GM23338 (cell line): ENCODE measurements at regions not wholly inside any gene's neighbourhood (a gene's known extent, or its start where the extent isn't known, plus 50 kb on each side); places are given as distances from the start of the nearest gene placed in this dataset.
A peak's percentile ranks its signal among the peaks of the same experiment; 100 is the strongest.

Source experiments
- ATAC-seq: fragments of 200-7000 bp; cut with Tn5 transposase; 3 replicates; pipeline ENCODE4 v1.9.1; 2020
- DNase-seq: peaks from one replicate; pipeline ENCODE4 v3.0.0-alpha.2; 2015; ENCODE audit warnings: low spot score
- H2AFZ ChIP-seq: fragments of 200-600 bp; sonication (generic); 2 replicates; pipeline ENCODE4 v1.8.0; 2016; ENCODE audit warnings: antibody characterized with exemption, mild to moderate bottlenecking, moderate library complexity
- H3F3A ChIP-seq: fragments of 200-600 bp; sonication (generic); replicated peaks from 2 replicates; pipeline ENCODE4 v1.8.0; 2017; ENCODE audit warnings: antibody characterized with exemption, mixed run types, low read depth
- H3K27ac ChIP-seq: fragments of 200-600 bp; sonication (generic); 2 replicates; pipeline ENCODE4 v1.6.1; 2016; ENCODE audit warnings: low read depth
- H3K27me3 ChIP-seq: fragments of 200-600 bp; sonication (generic); 2 replicates; pipeline ENCODE4 v1.8.0; 2016; ENCODE audit warnings: mild to moderate bottlenecking, mixed run types, moderate library complexity; ENCODE audit not compliant: insufficient read depth
- H3K36me3 ChIP-seq: fragments of 200-600 bp; sonication (generic); 2 replicates; pipeline ENCODE4 v1.8.0; 2016; ENCODE audit warnings: mild to moderate bottlenecking; ENCODE audit not compliant: insufficient read depth
- H3K4me1 ChIP-seq: fragments of 200-600 bp; sonication (generic); 2 replicates; pipeline ENCODE4 v1.8.0; 2016; ENCODE audit warnings: mild to moderate bottlenecking, moderate library complexity; ENCODE audit not compliant: insufficient read depth
- H3K4me2 ChIP-seq: fragments of 200-600 bp; sonication (generic); 2 replicates; pipeline ENCODE4 v1.7.1; 2017; ENCODE audit warnings: mixed run types
- H3K4me3 ChIP-seq: fragments of 200-600 bp; sonication (generic); 2 replicates; pipeline ENCODE4 v1.6.1; 2016; ENCODE audit warnings: mixed run types
- H3K79me2 ChIP-seq: fragments of 200-600 bp; sonication (generic); replicated peaks from 2 replicates; pipeline ENCODE4 v1.8.0; 2017; ENCODE audit warnings: mild to moderate bottlenecking; ENCODE audit not compliant: insufficient read depth
- H3K9me2 ChIP-seq: fragments of 200-600 bp; sonication (generic); 2 replicates; pipeline ENCODE4 v1.8.0; 2017; ENCODE audit not compliant: insufficient read depth
- H4K20me1 ChIP-seq: fragments of 200-600 bp; sonication (generic); replicated peaks from 2 replicates; pipeline ENCODE4 v1.8.0; 2017; ENCODE audit warnings: mild to moderate bottlenecking; ENCODE audit not compliant: insufficient read depth
- H3K27ac Mint-ChIP-seq: 2 replicates; pipeline ENCODE4 v1.8.0; 2020; ENCODE audit warnings: inconsistent platforms, mild to moderate bottlenecking, moderate library complexity, mixed read lengths
- H3K27me3 Mint-ChIP-seq: 3 replicates; pipeline ENCODE4 v1.8.0; 2022; ENCODE audit warnings: low read depth, mild to moderate bottlenecking, moderate library complexity, mixed read lengths, inconsistent platforms; ENCODE audit not compliant: insufficient read depth, poor library complexity
- H3K36me3 Mint-ChIP-seq: 3 replicates; pipeline ENCODE4 v1.8.0; 2021; ENCODE audit warnings: low read depth, mild to moderate bottlenecking, inconsistent platforms, moderate library complexity, mixed read lengths
- H3K4me1 Mint-ChIP-seq: 3 replicates; pipeline ENCODE4 v1.8.0; 2020; ENCODE audit warnings: mild to moderate bottlenecking, inconsistent platforms, mixed read lengths
- H3K4me3 Mint-ChIP-seq: 3 replicates; pipeline ENCODE4 v1.8.0; 2021; ENCODE audit warnings: moderate library complexity, mild to moderate bottlenecking, inconsistent platforms, mixed read lengths
- H3K9me3 Mint-ChIP-seq: 3 replicates; pipeline ENCODE4 v1.8.0; 2020; ENCODE audit warnings: moderate library complexity, mild to moderate bottlenecking, inconsistent platforms, mixed read lengths
- CREB1 ChIP-seq: fragments of 250-450 bp; sonication (Bioruptor Pico); IDR thresholded peaks from 2 replicates; pipeline ENCODE4 v1.5.0; 2020; ENCODE audit warnings: low read depth, mild to moderate bottlenecking, moderate library complexity
- CTCF ChIP-seq, 2 experiments: fragments of 200-600 bp in 1 of 2; sonication (generic) in 1 of 2; conservative IDR thresholded peaks; 2 replicates each; pipeline versions ENCODE4 v1.5.1 to v1.6.1; 2016 to 2017; ENCODE audit warnings: antibody characterized with exemption in 2 of 2, low read depth in 2 of 2, mild to moderate bottlenecking in 2 of 2, moderate library complexity in 1 of 2
- EZH2phosphoT487 ChIP-seq: fragments of 200-600 bp; sonication (generic); IDR thresholded peaks from one replicate; pipeline ENCODE4 v1.8.1; 2018; ENCODE audit warnings: antibody characterized with exemption; ENCODE audit not compliant: unreplicated experiment
- JUNB ChIP-seq: IDR thresholded peaks from one replicate; pipeline ENCODE4 v1.6.1; 2016; ENCODE audit warnings: antibody characterized with exemption; ENCODE audit not compliant: unreplicated experiment
- TF ChIP-seq, protein P1 (sequence below): fragments of 250-450 bp; sonication (Bioruptor Pico); IDR thresholded peaks from 2 replicates; pipeline ENCODE4 v1.5.0; 2020; ENCODE audit warnings: mild to moderate bottlenecking, moderate library complexity

DNA sequence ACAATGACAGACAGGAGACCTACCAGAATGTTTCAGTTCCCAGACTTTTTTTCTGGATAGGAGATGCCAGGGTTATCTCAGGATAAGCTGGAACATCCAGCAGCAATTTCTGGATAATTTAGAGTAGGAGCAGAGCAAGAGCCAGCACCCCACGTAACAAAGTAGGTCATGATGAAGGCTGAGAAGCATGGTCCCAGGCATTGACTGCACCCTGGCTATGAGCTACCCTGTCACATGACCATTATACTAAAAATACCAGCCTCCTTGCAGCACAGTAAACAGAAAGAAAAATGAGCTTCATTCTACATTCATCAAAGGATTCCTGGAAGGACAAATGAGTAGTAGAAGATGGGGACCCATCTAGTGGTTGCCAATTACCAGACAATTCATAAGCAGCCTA, 247.4 kb upstream of the AR start (continued):
- TF ChIP-seq, protein P1, sequence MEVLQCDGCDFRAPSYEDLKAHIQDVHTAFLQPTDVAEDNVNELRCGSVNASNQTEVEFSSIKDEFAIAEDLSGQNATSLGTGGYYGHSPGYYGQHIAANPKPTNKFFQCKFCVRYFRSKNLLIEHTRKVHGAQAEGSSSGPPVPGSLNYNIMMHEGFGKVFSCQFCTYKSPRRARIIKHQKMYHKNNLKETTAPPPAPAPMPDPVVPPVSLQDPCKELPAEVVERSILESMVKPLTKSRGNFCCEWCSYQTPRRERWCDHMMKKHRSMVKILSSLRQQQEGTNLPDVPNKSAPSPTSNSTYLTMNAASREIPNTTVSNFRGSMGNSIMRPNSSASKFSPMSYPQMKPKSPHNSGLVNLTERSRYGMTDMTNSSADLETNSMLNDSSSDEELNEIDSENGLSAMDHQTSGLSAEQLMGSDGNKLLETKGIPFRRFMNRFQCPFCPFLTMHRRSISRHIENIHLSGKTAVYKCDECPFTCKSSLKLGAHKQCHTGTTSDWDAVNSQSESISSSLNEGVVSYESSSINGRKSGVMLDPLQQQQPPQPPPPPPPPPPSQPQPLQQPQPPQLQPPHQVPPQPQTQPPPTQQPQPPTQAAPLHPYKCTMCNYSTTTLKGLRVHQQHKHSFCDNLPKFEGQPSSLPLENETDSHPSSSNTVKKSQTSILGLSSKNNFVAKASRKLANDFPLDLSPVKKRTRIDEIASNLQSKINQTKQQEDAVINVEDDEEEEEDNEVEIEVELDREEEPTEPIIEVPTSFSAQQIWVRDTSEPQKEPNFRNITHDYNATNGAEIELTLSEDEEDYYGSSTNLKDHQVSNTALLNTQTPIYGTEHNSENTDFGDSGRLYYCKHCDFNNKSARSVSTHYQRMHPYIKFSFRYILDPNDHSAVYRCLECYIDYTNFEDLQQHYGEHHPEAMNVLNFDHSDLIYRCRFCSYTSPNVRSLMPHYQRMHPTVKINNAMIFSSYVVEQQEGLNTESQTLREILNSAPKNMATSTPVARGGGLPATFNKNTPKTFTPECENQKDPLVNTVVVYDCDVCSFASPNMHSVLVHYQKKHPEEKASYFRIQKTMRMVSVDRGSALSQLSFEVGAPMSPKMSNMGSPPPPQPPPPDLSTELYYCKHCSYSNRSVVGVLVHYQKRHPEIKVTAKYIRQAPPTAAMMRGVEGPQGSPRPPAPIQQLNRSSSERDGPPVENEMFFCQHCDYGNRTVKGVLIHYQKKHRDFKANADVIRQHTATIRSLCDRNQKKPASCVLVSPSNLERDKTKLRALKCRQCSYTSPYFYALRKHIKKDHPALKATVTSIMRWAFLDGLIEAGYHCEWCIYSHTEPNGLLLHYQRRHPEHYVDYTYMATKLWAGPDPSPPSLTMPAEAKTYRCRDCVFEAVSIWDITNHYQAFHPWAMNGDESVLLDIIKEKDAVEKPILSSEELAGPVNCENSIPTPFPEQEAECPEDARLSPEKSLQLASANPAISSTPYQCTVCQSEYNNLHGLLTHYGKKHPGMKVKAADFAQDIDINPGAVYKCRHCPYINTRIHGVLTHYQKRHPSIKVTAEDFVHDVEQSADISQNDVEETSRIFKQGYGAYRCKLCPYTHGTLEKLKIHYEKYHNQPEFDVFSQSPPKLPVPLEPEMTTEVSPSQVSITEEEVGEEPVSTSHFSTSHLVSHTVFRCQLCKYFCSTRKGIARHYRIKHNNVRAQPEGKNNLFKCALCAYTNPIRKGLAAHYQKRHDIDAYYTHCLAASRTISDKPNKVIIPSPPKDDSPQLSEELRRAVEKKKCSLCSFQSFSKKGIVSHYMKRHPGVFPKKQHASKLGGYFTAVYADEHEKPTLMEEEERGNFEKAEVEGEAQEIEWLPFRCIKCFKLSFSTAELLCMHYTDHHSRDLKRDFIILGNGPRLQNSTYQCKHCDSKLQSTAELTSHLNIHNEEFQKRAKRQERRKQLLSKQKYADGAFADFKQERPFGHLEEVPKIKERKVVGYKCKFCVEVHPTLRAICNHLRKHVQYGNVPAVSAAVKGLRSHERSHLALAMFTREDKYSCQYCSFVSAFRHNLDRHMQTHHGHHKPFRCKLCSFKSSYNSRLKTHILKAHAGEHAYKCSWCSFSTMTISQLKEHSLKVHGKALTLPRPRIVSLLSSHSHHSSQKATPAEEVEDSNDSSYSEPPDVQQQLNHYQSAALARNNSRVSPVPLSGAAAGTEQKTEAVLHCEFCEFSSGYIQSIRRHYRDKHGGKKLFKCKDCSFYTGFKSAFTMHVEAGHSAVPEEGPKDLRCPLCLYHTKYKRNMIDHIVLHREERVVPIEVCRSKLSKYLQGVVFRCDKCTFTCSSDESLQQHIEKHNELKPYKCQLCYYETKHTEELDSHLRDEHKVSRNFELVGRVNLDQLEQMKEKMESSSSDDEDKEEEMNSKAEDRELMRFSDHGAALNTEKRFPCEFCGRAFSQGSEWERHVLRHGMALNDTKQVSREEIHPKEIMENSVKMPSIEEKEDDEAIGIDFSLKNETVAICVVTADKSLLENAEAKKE (CRISPR knock-in tag), result no peak
- no peak for TF ChIP-seq CREB1 (CRISPR knock-in tag)

DNA sequence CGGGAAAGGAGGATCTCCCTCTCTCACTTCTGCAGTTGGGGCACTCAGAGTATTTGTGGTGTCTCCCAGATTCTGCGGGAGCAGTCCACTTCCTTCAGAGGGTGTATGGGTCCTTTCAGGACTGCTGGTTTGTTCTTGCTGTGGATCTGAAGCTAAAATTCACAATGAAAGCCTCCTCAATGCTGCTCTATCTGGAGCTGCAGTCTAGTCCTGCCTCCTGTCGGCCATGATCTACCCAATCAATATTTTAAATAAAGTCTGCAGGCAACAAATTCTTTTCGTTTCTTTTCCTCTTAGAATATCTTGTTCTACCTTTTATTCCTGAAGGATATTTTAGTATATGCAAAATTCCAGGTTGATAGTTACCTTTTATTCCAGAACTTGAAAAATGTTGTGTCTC, 226.1 kb upstream of the AR start:
- no peaks in the 10 kb centered on the region for H3K27me3 ChIP-seq
- H3F3A ChIP-seq, result no peaks in the 10 kb centered on the region
- no peak overlapping the region for H2AFZ ChIP-seq
- Mint-ChIP-seq H3K4me1 (no peaks in the 10 kb centered on the region), H3K27me3 (peaks cover 2% of the 10 kb centered on the region), H3K4me3 (no peak overlapping the region), H3K27ac (no peak overlapping the region), H3K9me3 (peaks cover 3% of the 10 kb centered on the region; the same call in 1 of the 3 replicates), H3K36me3 (no peaks in the 10 kb centered on the region)
- no peaks in the 10 kb centered on the region for H3K79me2 ChIP-seq
- no peak overlapping the region for H3K4me2 ChIP-seq
- DNase-seq (no peak), ATAC-seq (no peak)
- H3K36me3 ChIP-seq, result no peaks in the 10 kb centered on the region
- TF ChIP-seq JUNB (no peak), EZH2phosphoT487 (no peak), CTCF (conservative IDR thresholded peaks at IDR 0.05; ENCODE audit: low read depth in 2 of 2) (peak in 1 of 2 experiments; percentile 23; a peak in 2 of 4 replicates)
- H3K9me2 ChIP-seq, result no peaks in the 10 kb centered on the region
- H3K27ac ChIP-seq, result no peak overlapping the region
- H4K20me1 ChIP-seq, result no peaks in the 10 kb centered on the region
- no peak overlapping the region for H3K4me3 ChIP-seq
- H3K4me1 ChIP-seq, result no peaks in the 10 kb centered on the region
